HL-60 (cell line): ENCODE measurements at regions not wholly inside any gene's neighbourhood (a gene's known extent, or its start where the extent isn't known, plus 50 kb on each side); places are given as distances from the start of the nearest gene placed in this dataset.

Experiments used
- POLR2AphosphoS5 ChIP-seq: IDR thresholded peaks from 2 replicates; pipeline ENCODE4 v1.6.1; 2012; ENCODE audit warnings: low read depth
- SPI1 ChIP-seq: IDR thresholded peaks from 2 replicates; pipeline ENCODE4 v1.6.1; 2012; ENCODE audit warnings: low read depth, mild to moderate bottlenecking, borderline replicate concordance
- TF ChIP-seq, protein P1 (sequence below): IDR thresholded peaks from one replicate; pipeline ENCODE4 v1.5.1; 2011; ENCODE audit warnings: low read length, control low read depth, inconsistent platforms; ENCODE audit not compliant: insufficient read depth
- TF ChIP-seq, protein P2 (sequence below): IDR thresholded peaks from 2 replicates; pipeline ENCODE4 v1.6.1; 2012; ENCODE audit warnings: low read depth; ENCODE audit not compliant: insufficient replicate concordance

DNA sequence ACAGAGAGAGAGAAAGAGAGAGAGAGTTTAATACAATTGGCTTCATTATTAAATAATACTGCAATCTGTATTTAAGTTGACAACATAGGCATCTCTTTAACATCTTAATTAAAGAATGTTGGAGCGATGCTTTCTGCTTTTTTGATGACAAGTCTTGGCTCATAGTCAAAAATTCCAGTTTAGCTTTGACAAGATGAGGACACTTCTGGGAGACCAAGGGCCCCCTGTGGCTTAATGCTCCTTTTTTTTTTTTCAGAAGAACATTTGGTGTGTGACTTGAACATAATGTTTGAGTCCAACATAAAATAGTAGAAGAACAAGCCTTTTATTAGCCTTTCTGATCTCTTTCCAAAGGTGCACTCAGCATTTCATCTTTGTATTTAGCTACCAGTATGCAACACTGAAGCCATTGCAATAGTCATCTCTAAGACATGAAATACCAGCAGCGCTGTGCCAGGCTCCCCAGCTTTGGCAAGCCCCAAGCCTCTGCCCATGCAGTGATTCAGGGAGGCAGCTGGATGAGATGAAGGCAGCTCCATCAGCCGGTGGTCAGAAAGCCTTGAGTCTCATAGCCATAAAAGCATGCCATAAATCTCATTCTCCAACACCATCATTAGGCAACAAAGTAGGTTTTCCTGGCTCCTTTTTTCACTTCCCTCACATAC, 349.4 kb upstream of the SEMA6D start:
- TF ChIP-seq, protein P1, sequence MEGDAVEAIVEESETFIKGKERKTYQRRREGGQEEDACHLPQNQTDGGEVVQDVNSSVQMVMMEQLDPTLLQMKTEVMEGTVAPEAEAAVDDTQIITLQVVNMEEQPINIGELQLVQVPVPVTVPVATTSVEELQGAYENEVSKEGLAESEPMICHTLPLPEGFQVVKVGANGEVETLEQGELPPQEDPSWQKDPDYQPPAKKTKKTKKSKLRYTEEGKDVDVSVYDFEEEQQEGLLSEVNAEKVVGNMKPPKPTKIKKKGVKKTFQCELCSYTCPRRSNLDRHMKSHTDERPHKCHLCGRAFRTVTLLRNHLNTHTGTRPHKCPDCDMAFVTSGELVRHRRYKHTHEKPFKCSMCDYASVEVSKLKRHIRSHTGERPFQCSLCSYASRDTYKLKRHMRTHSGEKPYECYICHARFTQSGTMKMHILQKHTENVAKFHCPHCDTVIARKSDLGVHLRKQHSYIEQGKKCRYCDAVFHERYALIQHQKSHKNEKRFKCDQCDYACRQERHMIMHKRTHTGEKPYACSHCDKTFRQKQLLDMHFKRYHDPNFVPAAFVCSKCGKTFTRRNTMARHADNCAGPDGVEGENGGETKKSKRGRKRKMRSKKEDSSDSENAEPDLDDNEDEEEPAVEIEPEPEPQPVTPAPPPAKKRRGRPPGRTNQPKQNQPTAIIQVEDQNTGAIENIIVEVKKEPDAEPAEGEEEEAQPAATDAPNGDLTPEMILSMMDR = no peak
- TF ChIP-seq POLR2AphosphoS5 = no peak
- TF ChIP-seq, protein P2, sequence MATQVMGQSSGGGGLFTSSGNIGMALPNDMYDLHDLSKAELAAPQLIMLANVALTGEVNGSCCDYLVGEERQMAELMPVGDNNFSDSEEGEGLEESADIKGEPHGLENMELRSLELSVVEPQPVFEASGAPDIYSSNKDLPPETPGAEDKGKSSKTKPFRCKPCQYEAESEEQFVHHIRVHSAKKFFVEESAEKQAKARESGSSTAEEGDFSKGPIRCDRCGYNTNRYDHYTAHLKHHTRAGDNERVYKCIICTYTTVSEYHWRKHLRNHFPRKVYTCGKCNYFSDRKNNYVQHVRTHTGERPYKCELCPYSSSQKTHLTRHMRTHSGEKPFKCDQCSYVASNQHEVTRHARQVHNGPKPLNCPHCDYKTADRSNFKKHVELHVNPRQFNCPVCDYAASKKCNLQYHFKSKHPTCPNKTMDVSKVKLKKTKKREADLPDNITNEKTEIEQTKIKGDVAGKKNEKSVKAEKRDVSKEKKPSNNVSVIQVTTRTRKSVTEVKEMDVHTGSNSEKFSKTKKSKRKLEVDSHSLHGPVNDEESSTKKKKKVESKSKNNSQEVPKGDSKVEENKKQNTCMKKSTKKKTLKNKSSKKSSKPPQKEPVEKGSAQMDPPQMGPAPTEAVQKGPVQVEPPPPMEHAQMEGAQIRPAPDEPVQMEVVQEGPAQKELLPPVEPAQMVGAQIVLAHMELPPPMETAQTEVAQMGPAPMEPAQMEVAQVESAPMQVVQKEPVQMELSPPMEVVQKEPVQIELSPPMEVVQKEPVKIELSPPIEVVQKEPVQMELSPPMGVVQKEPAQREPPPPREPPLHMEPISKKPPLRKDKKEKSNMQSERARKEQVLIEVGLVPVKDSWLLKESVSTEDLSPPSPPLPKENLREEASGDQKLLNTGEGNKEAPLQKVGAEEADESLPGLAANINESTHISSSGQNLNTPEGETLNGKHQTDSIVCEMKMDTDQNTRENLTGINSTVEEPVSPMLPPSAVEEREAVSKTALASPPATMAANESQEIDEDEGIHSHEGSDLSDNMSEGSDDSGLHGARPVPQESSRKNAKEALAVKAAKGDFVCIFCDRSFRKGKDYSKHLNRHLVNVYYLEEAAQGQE = no peak
- no peak for TF ChIP-seq SPI1
